ENCODE measurements at regions not wholly inside any gene's neighbourhood (a gene's known extent, or its start where the extent isn't known, plus 50 kb on each side); places are given as distances from the start of the nearest gene placed in this dataset.

- dilution Hi-C loops (cut with MboI; ENCODE audit: extremely low pct_ligation_motif_present, low sequenced_read_pairs) (no loop called here), intact Hi-C loops (cut with micrococcal nuclease) (no loop called here)
- Histone ChIP-seq H3K9ac (replicated peaks; ENCODE audit: extremely low read depth, insufficient read depth, low read length) (no peak overlapping the region), H3K27me3 (ENCODE audit: control insufficient read depth in 2 of 2, insufficient read depth in 2 of 2, low read length in 2 of 2) (no peaks in the 10 kb centered on the region), H3K4me3 (replicated peaks in 1 of 3; ENCODE audit: insufficient read depth in 1 of 3, low read depth in 1 of 3, low read length in 3 of 3) (no peak overlapping the region), H3K27ac (ENCODE audit: insufficient read depth, low read depth, low read length) (no peak overlapping the region), H3K4me2 (ENCODE audit: insufficient read depth, low read length) (no peak overlapping the region), H2AFZ (ENCODE audit: low read depth, low read length) (no peak overlapping the region), H3K4me1 (ENCODE audit: control insufficient read depth, extremely low read depth, insufficient read depth, low read length) (no peaks in the 10 kb centered on the region), H3K79me2 (ENCODE audit: control insufficient read depth, insufficient read depth, low read length) (no peaks in the 10 kb centered on the region), H3K9me3 (replicated peaks; ENCODE audit: control insufficient read depth, insufficient read depth, low read length) (no peaks in the 10 kb centered on the region), H3K9me1 (replicated peaks; ENCODE audit: control insufficient read depth, extremely low read depth, insufficient read depth, low read length) (no peaks in the 10 kb centered on the region), H3K36me3 (ENCODE audit: control insufficient read depth in 2 of 2, extremely low read depth in 1 of 2, insufficient read depth in 2 of 2, low read length in 2 of 2) (no peaks in the 10 kb centered on the region), H4K20me1 (replicated peaks; ENCODE audit: control insufficient read depth, extremely low read depth, insufficient read depth, low read length) (no peaks in the 10 kb centered on the region)
- TF ChIP-seq GATA2 (IDR thresholded peaks at IDR 0.05; ENCODE audit: insufficient read depth, insufficient read length, low read depth, low read length), result no peak
- TF ChIP-seq MAX (IDR thresholded peaks at IDR 0.05; ENCODE audit: insufficient read depth, insufficient read length), result no peak
- TF ChIP-seq EZH2 (IDR thresholded peaks at IDR 0.05; ENCODE audit: borderline replicate concordance, low read depth, low read length, severe bottlenecking), result no peak
- TF ChIP-seq CTCF (IDR thresholded peaks at IDR 0.05; ENCODE audit: extremely low read depth in 1 of 2, insufficient read depth in 1 of 2, low read depth in 1 of 2, low read length in 2 of 2), result no peak
- DNase-seq (ENCODE audit: low read depth, low spot score) (no peak), FAIRE-seq (no peak)
- ChIA-PET POLR2A (no interaction called here), CTCF (interaction anchor here (2.1 kb wide), 1 partner anchor 11 kb away, joined by 7 read pairs; no protein-coding TSS in a partner anchor)
- no TSS peak for BruUV-seq (replicated peaks)
Measured at GRCh38 chr14:25120261-25120660, 70.3 kb upstream of the STXBP6 start.

GRCh38 chr14:25118671-25119070, 68.7 kb upstream of the STXBP6 start:
- no peak overlapping the region for H2AFZ ChIP-seq (ENCODE audit: low read depth, low read length)
- dilution Hi-C loops (cut with MboI; ENCODE audit: extremely low pct_ligation_motif_present, low sequenced_read_pairs) (no loop called here), intact Hi-C loops (cut with micrococcal nuclease) (no loop called here)
- FAIRE-seq (no peak), DNase-seq (ENCODE audit: low read depth, low spot score) (no peak)
- H4K20me1 ChIP-seq (replicated peaks; ENCODE audit: control insufficient read depth, extremely low read depth, insufficient read depth, low read length), result no peaks in the 10 kb centered on the region
- no peaks in the 10 kb centered on the region for H3K9me3 ChIP-seq (replicated peaks; ENCODE audit: control insufficient read depth, insufficient read depth, low read length)
- H3K9me1 ChIP-seq (replicated peaks; ENCODE audit: control insufficient read depth, extremely low read depth, insufficient read depth, low read length), result no peaks in the 10 kb centered on the region
- no TSS peak for BruUV-seq (replicated peaks)
- no peaks in the 10 kb centered on the region for H3K79me2 ChIP-seq (ENCODE audit: control insufficient read depth, insufficient read depth, low read length)
- no peaks in the 10 kb centered on the region for H3K36me3 ChIP-seq (ENCODE audit: control insufficient read depth in 2 of 2, extremely low read depth in 1 of 2, insufficient read depth in 2 of 2, low read length in 2 of 2)
- no peak for TF ChIP-seq POLR2A (IDR thresholded peaks at IDR 0.05; ENCODE audit: low read depth, low read length)
- no peak for TF ChIP-seq FOS (IDR thresholded peaks at IDR 0.05; ENCODE audit: borderline replicate concordance, insufficient read depth, low read length)
- no peak for TF ChIP-seq MYC (IDR thresholded peaks at IDR 0.05; ENCODE audit: low read depth, low read length)
- no peak for TF ChIP-seq POLR2AphosphoS5 (IDR thresholded peaks at IDR 0.05; ENCODE audit: insufficient read depth, low read depth, low read length)
- no peak for TF ChIP-seq MAX (IDR thresholded peaks at IDR 0.05; ENCODE audit: insufficient read depth, insufficient read length)
- no peak for TF ChIP-seq JUN (IDR thresholded peaks at IDR 0.05; ENCODE audit: borderline replicate concordance, insufficient read depth, insufficient read length, low read depth)
- no peak for TF ChIP-seq CTCF (IDR thresholded peaks at IDR 0.05; ENCODE audit: extremely low read depth in 1 of 2, insufficient read depth in 1 of 2, low read depth in 1 of 2, low read length in 2 of 2)
- TF ChIP-seq GATA2 (IDR thresholded peaks at IDR 0.05; ENCODE audit: insufficient read depth, insufficient read length, low read depth, low read length), result no peak
- no peak for TF ChIP-seq EZH2 (IDR thresholded peaks at IDR 0.05; ENCODE audit: borderline replicate concordance, low read depth, low read length, severe bottlenecking)
- no peaks in the 10 kb centered on the region for H3K4me1 ChIP-seq (ENCODE audit: control insufficient read depth, extremely low read depth, insufficient read depth, low read length)
- no peak overlapping the region for H3K4me3 ChIP-seq (replicated peaks in 1 of 3; ENCODE audit: insufficient read depth in 1 of 3, low read depth in 1 of 3, low read length in 3 of 3)
- no peaks in the 10 kb centered on the region for H3K27me3 ChIP-seq (ENCODE audit: control insufficient read depth in 2 of 2, insufficient read depth in 2 of 2, low read length in 2 of 2)
- ChIA-PET POLR2A (no interaction called here), CTCF (no interaction called here)
- H3K27ac ChIP-seq (ENCODE audit: insufficient read depth, low read depth, low read length), result no peak overlapping the region
- no peak overlapping the region for H3K9ac ChIP-seq (replicated peaks; ENCODE audit: extremely low read depth, insufficient read depth, low read length)
- no peak overlapping the region for H3K4me2 ChIP-seq (ENCODE audit: insufficient read depth, low read length)
